Small intestine (tissue), 7 donors: ENCODE measurements at regions not wholly inside any gene's neighbourhood (a gene's known extent, or its start where the extent isn't known, plus 50 kb on each side); places are given as distances from the start of the nearest gene placed in this dataset.

Experiments
- DNase-seq, 2 donors: peaks; one replicate each; pipeline versions ENCODE4 v3.0.0 to v3.0.0-alpha.2; 2013
- FAIRE-seq: peaks from 2 replicates; lab custom pipeline; 2012; peaks lifted over from hg19 to GRCh38; lab: Jason Lieb, UNC
- H3K27ac ChIP-seq, 3 donors: one replicate each; pipeline ENCODE4 v1.5.1; 2013; ENCODE audit warnings: low read length in 2 of 3, mild to moderate bottlenecking in 2 of 3, control low read depth in 1 of 3, inconsistent platforms in 1 of 3, low read depth in 1 of 3, moderate library complexity in 1 of 3
- H3K27me3 ChIP-seq, 3 donors: one replicate each; pipeline ENCODE4 v1.6.1; 2013; ENCODE audit warnings: low read length in 3 of 3, inconsistent platforms in 1 of 3; ENCODE audit not compliant: control insufficient read depth in 3 of 3, insufficient read depth in 3 of 3
- H3K36me3 ChIP-seq, 3 donors: one replicate each; pipeline ENCODE4 v1.6.1; 2013; ENCODE audit warnings: low read length in 3 of 3, inconsistent platforms in 1 of 3, low read depth in 1 of 3, mild to moderate bottlenecking in 1 of 3, moderate library complexity in 1 of 3; ENCODE audit not compliant: control insufficient read depth in 3 of 3, insufficient read depth in 2 of 3
- H3K4me1 ChIP-seq, 3 donors: one replicate each; pipeline ENCODE4 v1.6.1; 2013; ENCODE audit warnings: low read length in 2 of 3, inconsistent platforms in 1 of 3, low read depth in 1 of 3, mild to moderate bottlenecking in 1 of 3, moderate library complexity in 1 of 3; ENCODE audit not compliant: control insufficient read depth in 3 of 3, insufficient read depth in 2 of 3
- H3K4me3 ChIP-seq, 3 donors: one replicate each; pipeline ENCODE4 v1.5.1; 2013; ENCODE audit warnings: low read length in 3 of 3, control low read depth in 1 of 3, inconsistent platforms in 1 of 3, low read depth in 1 of 3, mild to moderate bottlenecking in 1 of 3, moderate library complexity in 1 of 3
- H3K9me3 ChIP-seq, 2 donors: one replicate each; pipeline ENCODE4 v1.6.1; 2013; ENCODE audit warnings: low read depth in 1 of 2, low read length in 1 of 2; ENCODE audit not compliant: control insufficient read depth in 2 of 2, insufficient read depth in 1 of 2
- WGBS, 3 donors: extraction: QIAGEN DNeasy Blood & Tissue Kit; methylation state at CpG; one replicate each; pipeline ENCODE4 v1.1.7; 2013; 5-methylcytosine and 5-hydroxymethylcytosine counted together
- donor health status: healthy with polysubstance abuse.
- donor health status: control.
- donor health status: control.
- donor health status: Bipolar disorder and iron deficiency.
- donor health status: healthy.

DNA sequence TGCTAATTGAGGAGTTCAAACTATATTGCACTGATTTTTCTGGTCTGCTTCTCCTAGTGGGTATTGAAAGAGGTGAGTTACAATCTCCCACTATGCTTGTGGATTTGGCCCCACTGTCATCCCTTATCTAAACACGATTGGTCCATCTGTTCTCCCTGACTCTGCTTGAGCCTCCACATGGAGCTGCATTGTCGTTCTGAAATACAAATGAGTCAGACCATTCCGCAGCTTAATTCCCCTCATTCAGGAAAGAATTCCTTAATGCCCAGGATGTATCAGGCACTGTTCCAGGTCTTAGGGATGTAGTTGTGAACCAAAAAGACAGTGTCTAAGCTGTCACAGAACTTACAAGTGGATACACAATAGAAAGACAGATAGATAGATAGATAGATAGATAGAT is 461.9 kb downstream of the QKI start:
- 80 to 85% (median 84%) methylated on average over 3 of the region's 3 CpGs for WGBS, 3 donors
- Histone ChIP-seq H3K4me1 (no peaks in the 10 kb centered on the region), H3K4me3 (no peak overlapping the region), H3K9me3 (peaks cover 0 to 3% of the 10 kb centered on the region in 2 donors), H3K27me3 (no peaks in the 10 kb centered on the region), H3K36me3 (no peaks in the 10 kb centered on the region), H3K27ac (no peak overlapping the region)
- no peak for DNase-seq
- FAIRE-seq: no peak

DNA sequence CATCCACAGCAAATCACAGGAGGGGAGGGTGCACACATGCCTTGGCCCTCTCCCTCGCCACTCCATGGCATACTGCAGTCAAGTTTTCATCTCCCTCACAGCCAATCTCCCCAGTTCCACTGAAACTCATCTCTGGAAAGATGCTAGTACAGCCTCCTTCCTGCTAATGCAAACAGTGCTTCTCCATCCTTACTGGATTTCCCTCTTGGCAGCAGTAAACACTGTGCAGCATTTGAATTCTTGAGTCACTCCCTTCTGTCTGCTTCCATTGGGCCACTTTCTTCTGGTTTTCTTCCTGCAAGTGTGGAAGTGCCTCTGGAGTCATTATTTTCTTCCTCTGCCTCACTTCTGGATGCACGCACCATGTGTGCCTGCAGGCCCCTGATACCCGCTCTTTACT is 460.3 kb downstream of the QKI start:
- Histone ChIP-seq H3K4me1 (no peaks in the 10 kb centered on the region), H3K27me3 (no peaks in the 10 kb centered on the region), H3K27ac (no peak overlapping the region), H3K4me3 (no peak overlapping the region), H3K9me3 (peaks cover 0 to 3% of the 10 kb centered on the region in 2 donors), H3K36me3 (no peaks in the 10 kb centered on the region)
- FAIRE-seq: no peak
- no peak for DNase-seq
- WGBS, 3 donors: 69 to 90% (median 78%) methylated on average over 3 of the region's 3 CpGs

DNA sequence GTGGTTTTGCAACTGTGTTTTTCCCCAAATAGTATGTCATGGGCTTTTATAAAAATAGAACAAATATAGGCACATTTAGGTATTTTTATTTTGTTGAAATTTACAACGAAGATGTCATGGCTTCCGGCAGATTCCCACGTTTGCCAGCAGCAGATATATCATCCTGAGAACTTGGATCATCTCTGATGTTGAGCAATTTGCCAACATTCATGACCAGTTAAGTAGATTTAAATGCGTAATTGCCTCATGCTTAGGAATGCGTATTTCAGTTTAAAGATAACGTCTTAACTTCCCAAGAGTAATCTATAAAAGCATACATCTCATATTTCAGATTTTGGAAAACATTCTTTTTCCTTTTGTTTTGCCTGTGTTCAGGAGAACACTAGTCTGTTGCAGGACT is 457.8 kb downstream of the QKI start:
- Histone ChIP-seq H3K9me3 (no peaks in the 10 kb centered on the region), H3K36me3 (no peaks in the 10 kb centered on the region), H3K27ac (no peak overlapping the region), H3K4me3 (no peak overlapping the region), H3K27me3 (no peaks in the 10 kb centered on the region), H3K4me1 (no peaks in the 10 kb centered on the region)
- DNase-seq (no peak), FAIRE-seq (no peak)
- WGBS, 3 donors: 74 to 78% (median 77%) methylated on average over 6 of the region's 6 CpGs

DNA sequence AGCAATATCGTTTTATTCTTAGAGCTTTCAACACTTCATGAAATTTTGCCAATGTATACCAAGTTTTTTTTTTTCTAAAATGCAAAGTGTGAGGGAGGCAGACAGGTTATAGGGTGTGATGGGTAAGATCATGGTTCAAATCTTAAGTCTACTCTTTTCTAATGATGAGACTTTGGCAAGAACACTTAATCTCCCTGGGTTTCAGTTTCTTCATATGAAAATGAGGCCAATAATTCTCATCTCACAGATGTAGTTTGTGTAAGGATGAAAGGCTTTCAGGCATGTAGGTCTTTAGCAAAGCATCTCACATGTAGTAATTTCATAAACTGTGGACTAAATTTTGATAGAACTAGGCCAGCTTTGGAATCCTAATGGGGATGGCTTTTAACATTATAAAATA is 457.1 kb downstream of the QKI start:
- Histone ChIP-seq H3K36me3 (no peaks in the 10 kb centered on the region), H3K4me1 (no peaks in the 10 kb centered on the region), H3K27ac (no peak overlapping the region), H3K27me3 (no peaks in the 10 kb centered on the region), H3K4me3 (no peak overlapping the region), H3K9me3 (no peaks in the 10 kb centered on the region)
- FAIRE-seq (no peak), DNase-seq (no peak)
- 79 to 87% (median 80%) methylated on average over 1 of the region's 1 CpG for WGBS, 3 donors

DNA sequence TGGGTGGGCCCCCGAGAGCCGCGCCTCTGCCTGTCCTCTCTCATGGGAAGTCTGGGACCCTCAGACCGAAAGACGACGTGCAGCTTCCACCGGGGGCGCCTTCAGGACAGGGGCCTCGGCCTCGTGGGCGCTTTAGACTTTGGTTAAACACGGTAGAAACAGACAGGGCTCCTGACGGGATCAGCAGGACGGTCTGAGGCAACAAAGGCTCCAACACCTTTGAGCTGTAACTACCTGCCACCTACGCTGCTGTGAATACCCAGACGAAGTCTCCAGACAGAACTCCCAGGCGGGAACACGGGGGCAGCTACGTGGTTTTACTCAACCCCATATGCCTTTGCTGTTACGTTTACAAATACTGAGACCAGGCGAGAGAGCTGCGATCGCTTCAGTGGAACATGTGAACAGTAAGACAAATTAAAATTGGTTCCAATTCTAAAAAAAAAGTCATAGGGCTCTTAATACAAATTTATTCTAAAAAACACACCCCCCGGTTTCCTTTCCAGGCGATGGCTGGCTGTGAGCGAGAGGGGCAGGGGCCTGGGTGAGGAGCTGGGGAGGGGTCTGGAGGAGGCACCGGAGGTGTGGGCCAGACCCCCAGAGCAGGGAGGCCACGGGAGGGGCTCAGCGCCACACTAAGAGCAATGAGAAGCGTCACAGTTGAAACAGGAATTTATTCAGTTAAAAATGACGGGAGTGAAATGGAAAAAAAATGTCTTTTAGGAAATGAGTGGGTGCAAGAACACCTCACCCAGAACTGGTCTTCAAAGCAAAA is 453.2 kb downstream of the QKI start:
- no peak for FAIRE-seq
- 61 to 73% (median 64%) methylated on average over 31 of the region's 31 CpGs for WGBS, 3 donors
- peaks cover 0 to 4% (median 0%) of the 10 kb centered on the region in 3 donors for H3K27me3 ChIP-seq
- H3K27ac ChIP-seq: no peak overlapping the region
- no peaks in the 10 kb centered on the region for H3K4me1 ChIP-seq
- H3K36me3 ChIP-seq: no peaks in the 10 kb centered on the region
- DNase-seq: no peak
- no peak overlapping the region for H3K4me3 ChIP-seq
- H3K9me3 ChIP-seq: peaks cover 0 to 2% of the 10 kb centered on the region in 2 donors

DNA sequence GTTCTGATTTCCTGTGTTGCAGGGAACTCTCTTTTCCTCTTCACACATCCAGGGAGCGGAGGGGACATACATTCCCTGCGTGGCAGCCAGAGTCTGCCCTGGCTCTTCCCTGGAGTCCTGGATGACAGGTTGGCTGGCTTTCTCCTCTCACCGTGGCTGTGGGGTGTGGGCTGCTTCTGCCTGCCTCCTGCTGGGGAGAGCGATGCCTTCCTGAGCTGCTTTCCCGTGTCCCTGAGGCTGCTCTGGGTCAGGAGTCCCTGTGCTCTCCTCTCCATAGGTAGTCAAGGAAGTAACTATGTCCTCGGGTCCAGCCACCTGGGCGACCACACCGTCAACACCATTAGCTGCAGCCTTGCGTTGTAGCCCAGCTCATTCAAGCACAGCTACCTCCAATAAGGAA is 451.7 kb downstream of the QKI start:
- DNase-seq (no peak), FAIRE-seq (no peak)
- 72 to 75% (median 74%) methylated on average over 9 of the region's 9 CpGs for WGBS, 3 donors
- Histone ChIP-seq H3K4me3 (no peak overlapping the region), H3K9me3 (peaks cover 0 to 2% of the 10 kb centered on the region in 2 donors), H3K27me3 (peaks cover 0 to 4% (median 0%) of the 10 kb centered on the region in 3 donors), H3K4me1 (no peaks in the 10 kb centered on the region), H3K36me3 (no peaks in the 10 kb centered on the region), H3K27ac (no peak overlapping the region)

DNA sequence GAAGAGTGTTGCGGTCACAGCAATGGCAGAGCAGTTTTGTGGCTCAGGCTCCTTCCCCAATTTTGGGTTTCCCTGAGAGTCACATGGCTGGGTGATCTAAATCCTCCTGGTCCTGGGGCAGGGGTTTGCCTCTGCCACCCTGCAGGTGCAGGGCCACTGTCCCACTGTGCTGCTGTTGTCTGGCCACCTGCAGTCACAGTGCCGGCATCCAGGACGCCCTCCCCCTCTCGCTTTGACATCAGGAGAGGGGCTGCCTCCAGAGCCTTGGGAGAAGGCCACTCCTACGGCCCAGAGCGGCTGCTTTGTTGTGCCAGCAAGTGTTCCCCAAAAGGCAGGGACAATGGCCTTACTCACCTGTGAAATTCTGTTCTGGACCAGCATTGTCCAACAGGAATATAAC is 449.0 kb downstream of the QKI start:
- 86 to 89% (median 88%) methylated on average over 6 of the region's 6 CpGs for WGBS, 3 donors
- FAIRE-seq (no peak), DNase-seq (no peak)
- no peak overlapping the region for H3K27ac ChIP-seq
- H3K36me3 ChIP-seq: no peaks in the 10 kb centered on the region
- no peak overlapping the region for H3K4me3 ChIP-seq
- H3K9me3 ChIP-seq: peaks cover 0 to 2% of the 10 kb centered on the region in 2 donors
- no peaks in the 10 kb centered on the region for H3K4me1 ChIP-seq
- peaks cover 0 to 4% (median 0%) of the 10 kb centered on the region in 3 donors for H3K27me3 ChIP-seq

DNA sequence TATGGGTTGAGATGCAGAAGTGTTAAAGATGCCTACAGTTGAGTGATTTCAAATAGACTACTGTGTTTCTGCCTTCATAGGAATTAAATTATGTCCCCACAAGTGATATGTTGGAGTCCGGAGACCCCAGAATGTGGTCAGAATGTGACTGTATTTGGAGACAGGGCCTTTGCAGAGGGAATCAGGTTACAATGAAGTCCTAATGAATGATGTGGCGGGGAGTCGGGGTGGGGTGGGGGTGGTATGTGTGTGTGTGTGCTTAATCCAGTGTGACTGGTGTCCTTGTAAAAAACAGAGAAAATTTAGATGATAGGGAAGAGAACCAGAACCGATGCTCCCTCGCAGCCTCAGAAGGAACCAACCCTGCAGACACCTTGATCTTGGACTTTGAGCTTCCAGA is 448.2 kb downstream of the QKI start:
- no peaks in the 10 kb centered on the region for H3K4me1 ChIP-seq
- peaks cover 0 to 4% (median 0%) of the 10 kb centered on the region in 3 donors for H3K27me3 ChIP-seq
- DNase-seq (no peak), FAIRE-seq (no peak)
- peaks cover 0 to 2% of the 10 kb centered on the region in 2 donors for H3K9me3 ChIP-seq
- 81 to 94% (median 89%) methylated on average over 5 of the region's 5 CpGs for whole genome bisulfite sequencing, 3 donors
- H3K27ac ChIP-seq: no peak overlapping the region
- H3K4me3 ChIP-seq: no peak overlapping the region
- H3K36me3 ChIP-seq: no peaks in the 10 kb centered on the region

DNA sequence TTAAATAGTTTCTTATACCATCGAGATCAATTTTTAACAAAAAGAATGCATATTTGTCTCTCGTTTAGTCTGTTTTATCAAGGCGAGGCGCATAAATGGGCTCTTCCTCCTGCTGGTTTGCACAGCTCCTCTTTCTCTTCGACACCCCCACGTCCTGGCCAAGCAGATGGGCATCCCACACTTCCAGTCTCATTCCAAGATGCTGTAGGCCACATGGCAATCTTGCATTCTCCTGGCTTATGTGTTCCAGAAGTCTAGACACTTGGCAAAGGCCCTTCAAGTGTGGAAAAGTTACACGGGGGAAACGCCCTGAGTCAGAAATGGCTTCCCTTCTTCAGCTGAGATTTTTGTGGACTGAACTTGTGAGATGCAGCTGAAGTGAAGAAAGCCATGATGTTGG is 447.1 kb downstream of the QKI start:
- FAIRE-seq (no peak), DNase-seq (no peak)
- no peak overlapping the region for H3K4me3 ChIP-seq
- no peaks in the 10 kb centered on the region for H3K4me1 ChIP-seq
- peaks cover 0 to 4% (median 0%) of the 10 kb centered on the region in 3 donors for H3K27me3 ChIP-seq
- peaks cover 0 to 2% of the 10 kb centered on the region in 2 donors for H3K9me3 ChIP-seq
- H3K27ac ChIP-seq: no peak overlapping the region
- H3K36me3 ChIP-seq: no peaks in the 10 kb centered on the region
- 79 to 88% (median 82%) methylated on average over 8 of the region's 8 CpGs for WGBS, 3 donors
